Muscle layer of colon (tissue), 2 donors: ENCODE measurements at regions not wholly inside any gene's neighbourhood (a gene's known extent, or its start where the extent isn't known, plus 50 kb on each side); places are given as distances from the start of the nearest gene placed in this dataset.
"Not testable (repeated sequence)": the region's sequence is repeated elsewhere in the genome, so short reads cannot be mapped to it uniquely, and the experiment has no call there.

Source experiments
- H3K27ac ChIP-seq: one replicate; pipeline ENCODE4 v1.7.0; 2013; ENCODE audit warnings: low read depth, mild to moderate bottlenecking, low read length, moderate library complexity
- H3K27me3 ChIP-seq, 2 donors: one replicate each; pipeline ENCODE4 v1.7.0; 2013; ENCODE audit warnings: low read length in 2 of 2, mild to moderate bottlenecking in 2 of 2; ENCODE audit not compliant: insufficient read depth in 2 of 2, control insufficient read depth in 1 of 2
- H3K36me3 ChIP-seq: one replicate; pipeline ENCODE4 v1.7.0; 2013; ENCODE audit warnings: mild to moderate bottlenecking, low read length; ENCODE audit not compliant: insufficient read depth
- H3K4me1 ChIP-seq: one replicate; pipeline ENCODE4 v1.7.0; 2013; ENCODE audit warnings: mild to moderate bottlenecking, low read length; ENCODE audit not compliant: insufficient read depth
- H3K4me3 ChIP-seq, 2 donors: one replicate each; pipeline ENCODE4 v1.7.0; 2013; ENCODE audit warnings: low read length in 2 of 2, low read depth in 1 of 2, mild to moderate bottlenecking in 1 of 2, moderate library complexity in 1 of 2
- H3K9ac ChIP-seq: one replicate; pipeline ENCODE4 v1.7.0; 2013; ENCODE audit warnings: low read length
- H3K9me3 ChIP-seq: one replicate; pipeline ENCODE4 v1.7.0; 2013; ENCODE audit warnings: mild to moderate bottlenecking, low read length
- donor health status: abdominal sarcoma.
- donor health status: Adenocarcinoma of cecum.

DNA sequence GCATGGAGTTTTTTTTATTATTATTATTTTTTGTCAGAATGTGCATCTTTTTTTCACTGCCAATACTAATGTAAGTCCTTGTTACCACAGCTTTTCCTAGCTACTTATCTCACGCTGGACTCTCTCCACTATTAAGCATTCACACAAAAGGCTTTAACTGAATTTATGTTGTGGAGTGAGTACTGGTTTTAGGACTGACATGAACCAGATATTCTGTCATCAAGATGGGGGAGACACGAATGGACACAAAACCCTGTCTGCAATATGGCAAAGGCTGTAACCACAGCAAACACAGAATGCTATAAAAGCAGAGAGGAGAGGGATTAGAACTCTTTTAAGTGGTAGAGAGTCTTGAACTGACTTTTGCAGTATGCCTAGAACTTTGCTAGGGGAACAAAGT is 592.2 kb upstream of the TBL1XR1 start:
- Histone ChIP-seq H3K9me3 (no peaks in the 10 kb centered on the region), H3K27me3 (no peaks in the 10 kb centered on the region), H3K27ac (no peak overlapping the region), H3K36me3 (no peaks in the 10 kb centered on the region), H3K9ac (no peak overlapping the region), H3K4me3 (no peak overlapping the region), H3K4me1 (peaks cover 12% of the 10 kb centered on the region)

DNA sequence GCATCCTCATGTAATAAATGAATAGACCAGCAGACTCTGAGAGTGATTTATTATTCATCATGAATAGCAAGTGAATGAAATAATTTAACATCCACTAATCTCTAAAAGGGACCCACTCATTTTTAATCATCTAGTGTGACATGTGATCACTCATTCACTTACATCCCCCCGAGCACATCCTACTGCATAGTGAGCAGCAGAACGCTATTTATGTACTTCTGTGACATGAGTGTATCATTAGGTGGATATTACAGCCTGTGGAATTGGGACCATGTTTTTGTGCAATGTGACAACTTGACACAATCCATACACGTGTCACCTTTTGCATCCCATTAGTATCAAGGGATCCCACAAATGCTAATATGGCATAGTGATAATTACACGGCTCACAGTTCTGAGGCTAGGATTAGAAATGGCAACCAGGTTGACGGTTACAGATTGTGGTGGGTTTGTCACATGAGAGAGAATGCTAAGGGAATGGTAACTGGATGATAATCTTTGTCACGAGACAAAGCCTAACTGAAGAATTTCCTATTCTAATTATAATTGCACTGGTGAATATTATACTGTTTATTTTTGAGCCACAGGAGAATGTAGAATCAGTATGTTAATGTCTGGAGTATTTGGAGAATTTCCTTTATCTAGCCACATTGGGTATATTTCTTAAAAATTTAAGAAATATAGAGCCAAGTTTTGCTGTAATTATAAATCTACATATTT is 595.2 kb upstream of the TBL1XR1 start:
- Histone ChIP-seq H3K4me3 (no peak overlapping the region), H3K27ac (no peak overlapping the region), H3K27me3 (no peaks in the 10 kb centered on the region), H3K9me3 (no peaks in the 10 kb centered on the region), H3K9ac (no peak overlapping the region), H3K4me1 (peaks cover 12% of the 10 kb centered on the region), H3K36me3 (no peaks in the 10 kb centered on the region)

DNA sequence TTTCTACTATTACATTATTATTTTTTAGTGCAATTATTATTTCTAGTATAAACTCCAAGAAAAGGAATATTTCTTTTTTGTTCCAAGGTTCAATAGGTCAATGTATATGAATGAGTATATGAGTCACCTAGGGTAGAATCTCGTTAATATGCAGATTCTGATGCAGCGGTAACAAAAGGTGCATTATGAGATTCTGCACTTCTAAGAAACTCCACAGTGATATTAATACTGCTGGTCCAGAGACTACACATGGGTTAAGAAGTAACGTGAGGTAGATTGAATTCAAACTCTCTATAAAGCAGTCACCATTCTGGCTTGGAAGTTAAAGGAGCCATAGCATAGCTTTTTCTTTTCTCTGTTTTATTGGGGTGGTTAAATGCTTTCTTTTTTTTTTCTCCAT is 596.2 kb upstream of the TBL1XR1 start:
- H3K27me3 ChIP-seq: no peaks in the 10 kb centered on the region
- H3K36me3 ChIP-seq: no peaks in the 10 kb centered on the region
- H3K4me1 ChIP-seq: peaks cover 12% of the 10 kb centered on the region
- no peak overlapping the region for H3K27ac ChIP-seq
- H3K4me3 ChIP-seq: no peak overlapping the region
- H3K9me3 ChIP-seq: no peaks in the 10 kb centered on the region
- no peak overlapping the region for H3K9ac ChIP-seq

- H3K9ac ChIP-seq: no peak overlapping the region
- H3K4me3 ChIP-seq: no peak overlapping the region
- no peaks in the 10 kb centered on the region for H3K4me1 ChIP-seq
- no peak overlapping the region for H3K27ac ChIP-seq
- H3K9me3 ChIP-seq: no peaks in the 10 kb centered on the region
- H3K27me3 ChIP-seq: no peaks in the 10 kb centered on the region
- H3K36me3 ChIP-seq: no peaks in the 10 kb centered on the region
Observed at GRCh38 chr3:177795216-177795615, 597.9 kb upstream of the TBL1XR1 start.

- Histone ChIP-seq H3K27me3 (no peaks in the 10 kb centered on the region), H3K4me3 (no peak overlapping the region), H3K9ac (no peak overlapping the region), H3K4me1 (no peaks in the 10 kb centered on the region), H3K9me3 (no peaks in the 10 kb centered on the region), H3K36me3 (no peaks in the 10 kb centered on the region), H3K27ac (no peak overlapping the region)
Observed at GRCh38 chr3:177795859-177796258, 598.6 kb upstream of the TBL1XR1 start.

DNA sequence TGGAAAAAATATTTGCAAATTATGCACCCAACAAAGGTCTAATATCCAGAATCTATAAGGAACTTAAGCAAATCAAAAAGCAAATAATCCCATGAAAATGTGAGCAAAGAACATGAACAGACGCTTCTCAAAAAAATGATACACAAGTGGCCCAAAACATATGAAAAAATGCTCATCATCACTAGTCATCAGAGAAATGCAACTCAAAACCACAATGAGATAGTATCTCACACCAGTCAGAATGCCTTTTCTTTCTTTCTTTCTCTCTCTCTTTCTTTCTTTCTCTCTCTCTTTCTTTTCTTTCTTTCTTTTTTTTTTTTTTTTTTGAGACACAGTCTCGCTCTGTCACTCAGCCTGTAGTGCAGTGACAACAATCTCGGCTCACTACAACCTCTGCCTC is 602.9 kb upstream of the TBL1XR1 start:
- H3K27ac ChIP-seq, H3K9ac ChIP-seq, H3K36me3 ChIP-seq, H3K9me3 ChIP-seq, H3K4me3 ChIP-seq, H3K27me3 ChIP-seq, H3K4me1 ChIP-seq: not testable (repeated sequence)

DNA sequence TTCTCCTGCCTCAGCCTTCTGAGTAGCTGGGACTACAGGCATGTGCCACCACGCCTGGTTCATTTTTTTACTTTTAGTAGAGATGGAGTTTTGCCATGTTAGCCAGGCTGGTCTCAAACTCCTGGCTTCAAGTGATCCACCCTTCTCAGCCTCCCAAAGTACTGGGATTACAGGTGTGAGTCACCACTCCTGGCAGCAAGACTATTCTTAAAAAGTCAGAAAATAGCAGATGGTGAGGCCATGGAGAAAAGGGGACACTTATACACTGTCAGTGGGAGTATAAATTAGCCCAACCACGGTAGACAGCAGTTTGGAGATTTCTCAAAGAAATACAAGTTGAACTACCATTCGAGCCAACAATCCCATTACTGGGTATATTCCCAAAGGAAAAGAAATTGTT is 603.3 kb upstream of the TBL1XR1 start:
- Histone ChIP-seq H3K9me3 (no peaks in the 10 kb centered on the region), H3K9ac (no peak overlapping the region), H3K4me1 (peaks cover 5% of the 10 kb centered on the region), H3K27ac (no peak overlapping the region), H3K27me3 (no peaks in the 10 kb centered on the region), H3K36me3 (no peaks in the 10 kb centered on the region), H3K4me3 (no peak overlapping the region)

GRCh38 chr3:177802151-177802900 is 605.0 kb upstream of the TBL1XR1 start:
- no peak overlapping the region for H3K27ac ChIP-seq
- no peaks in the 10 kb centered on the region for H3K27me3 ChIP-seq
- no peaks in the 10 kb centered on the region for H3K9me3 ChIP-seq
- no peak overlapping the region for H3K4me3 ChIP-seq
- peaks cover 5% of the 10 kb centered on the region for H3K4me1 ChIP-seq
- no peak overlapping the region for H3K9ac ChIP-seq
- no peaks in the 10 kb centered on the region for H3K36me3 ChIP-seq

DNA sequence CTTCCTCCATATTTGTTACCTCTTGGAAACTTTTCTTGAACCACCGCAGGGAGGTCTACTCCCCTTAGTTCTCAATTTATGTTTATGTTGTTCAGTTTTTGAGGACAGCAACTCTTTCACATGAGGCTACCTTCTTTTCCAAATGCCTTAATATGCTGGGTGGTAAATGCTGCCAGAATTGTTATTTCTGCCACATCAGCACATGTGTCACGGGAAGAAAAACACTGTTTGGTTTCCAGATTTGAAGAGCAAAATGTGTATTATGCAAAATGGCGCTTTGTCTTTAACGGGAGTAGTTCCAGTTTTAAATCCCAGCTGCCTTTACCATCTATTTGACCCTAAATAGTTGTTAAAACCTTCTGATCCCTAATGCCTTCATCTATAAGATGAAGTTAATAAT is 606.2 kb upstream of the TBL1XR1 start:
- peaks cover 5% of the 10 kb centered on the region for H3K4me1 ChIP-seq
- no peak overlapping the region for H3K4me3 ChIP-seq
- H3K27me3 ChIP-seq: no peaks in the 10 kb centered on the region
- H3K36me3 ChIP-seq: no peaks in the 10 kb centered on the region
- H3K27ac ChIP-seq: no peak overlapping the region
- H3K9ac ChIP-seq: no peak overlapping the region
- no peaks in the 10 kb centered on the region for H3K9me3 ChIP-seq

GRCh38 chr3:177804032-177804431 is 606.8 kb upstream of the TBL1XR1 start:
- Histone ChIP-seq H3K27me3 (no peaks in the 10 kb centered on the region), H3K9me3 (no peaks in the 10 kb centered on the region), H3K27ac (no peak overlapping the region), H3K36me3 (no peaks in the 10 kb centered on the region), H3K4me3 (no peak overlapping the region), H3K4me1 (peaks cover 5% of the 10 kb centered on the region), H3K9ac (no peak overlapping the region)

- H3K4me3 ChIP-seq: no peak overlapping the region
- H3K27ac ChIP-seq: no peak overlapping the region
- H3K36me3 ChIP-seq: no peaks in the 10 kb centered on the region
- peaks cover 5% of the 10 kb centered on the region for H3K4me1 ChIP-seq
- H3K27me3 ChIP-seq: no peaks in the 10 kb centered on the region
- H3K9ac ChIP-seq: no peak overlapping the region
- no peaks in the 10 kb centered on the region for H3K9me3 ChIP-seq
Observed at GRCh38 chr3:177804646-177805045, 607.4 kb upstream of the TBL1XR1 start.
